Omental fat pad (tissue), 3 donors: ENCODE measurements at regions not wholly inside any gene's neighbourhood (a gene's known extent, or its start where the extent isn't known, plus 50 kb on each side); places are given as distances from the start of the nearest gene placed in this dataset.

Source experiments
- ATAC-seq: fragments of 150-250 bp; one replicate; pipeline ENCODE4 v1.9.1; 2016; ENCODE audit warnings: mild to moderate bottlenecking, moderate library complexity; ENCODE audit not compliant: low FRiP score
- DNase-seq: peaks from one replicate; pipeline ENCODE4 v3.0.0-alpha.2; 2019; ENCODE audit warnings: low spot score
- TF ChIP-seq, protein P1 (sequence below), 3 donors: fragments of 450-650 bp; IDR thresholded peaks; one replicate each; pipeline ENCODE4 v1.5.1; 2016 to 2017; ENCODE audit warnings: antibody characterized with exemption in 3 of 3, mild to moderate bottlenecking in 3 of 3, moderate library complexity in 2 of 3

DNA sequence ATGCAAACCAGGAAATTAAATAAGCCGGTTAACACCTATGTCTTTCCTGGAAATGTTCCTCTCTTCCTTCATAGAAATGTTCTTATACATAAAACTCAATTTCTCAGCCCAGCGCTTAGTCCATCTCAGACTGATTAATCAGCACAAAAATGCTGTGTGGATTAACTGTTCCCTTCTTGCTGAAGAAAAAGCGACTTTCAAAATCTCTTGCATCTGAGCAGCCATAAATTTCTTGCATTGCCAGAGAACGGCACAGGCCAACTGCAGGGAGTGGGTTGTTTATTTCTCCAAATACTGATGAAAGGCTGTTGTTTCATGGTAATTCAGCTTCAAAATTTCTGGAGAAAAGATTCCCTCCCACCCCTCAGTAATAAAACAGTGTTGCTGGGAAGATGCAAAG, 517.6 kb downstream of the BTBD3 start:
- DNase-seq, result no peak
- no peak for ATAC-seq
- TF ChIP-seq, protein P1, sequence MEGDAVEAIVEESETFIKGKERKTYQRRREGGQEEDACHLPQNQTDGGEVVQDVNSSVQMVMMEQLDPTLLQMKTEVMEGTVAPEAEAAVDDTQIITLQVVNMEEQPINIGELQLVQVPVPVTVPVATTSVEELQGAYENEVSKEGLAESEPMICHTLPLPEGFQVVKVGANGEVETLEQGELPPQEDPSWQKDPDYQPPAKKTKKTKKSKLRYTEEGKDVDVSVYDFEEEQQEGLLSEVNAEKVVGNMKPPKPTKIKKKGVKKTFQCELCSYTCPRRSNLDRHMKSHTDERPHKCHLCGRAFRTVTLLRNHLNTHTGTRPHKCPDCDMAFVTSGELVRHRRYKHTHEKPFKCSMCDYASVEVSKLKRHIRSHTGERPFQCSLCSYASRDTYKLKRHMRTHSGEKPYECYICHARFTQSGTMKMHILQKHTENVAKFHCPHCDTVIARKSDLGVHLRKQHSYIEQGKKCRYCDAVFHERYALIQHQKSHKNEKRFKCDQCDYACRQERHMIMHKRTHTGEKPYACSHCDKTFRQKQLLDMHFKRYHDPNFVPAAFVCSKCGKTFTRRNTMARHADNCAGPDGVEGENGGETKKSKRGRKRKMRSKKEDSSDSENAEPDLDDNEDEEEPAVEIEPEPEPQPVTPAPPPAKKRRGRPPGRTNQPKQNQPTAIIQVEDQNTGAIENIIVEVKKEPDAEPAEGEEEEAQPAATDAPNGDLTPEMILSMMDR (IDR thresholded peaks at IDR 0.05), result no peak

DNA sequence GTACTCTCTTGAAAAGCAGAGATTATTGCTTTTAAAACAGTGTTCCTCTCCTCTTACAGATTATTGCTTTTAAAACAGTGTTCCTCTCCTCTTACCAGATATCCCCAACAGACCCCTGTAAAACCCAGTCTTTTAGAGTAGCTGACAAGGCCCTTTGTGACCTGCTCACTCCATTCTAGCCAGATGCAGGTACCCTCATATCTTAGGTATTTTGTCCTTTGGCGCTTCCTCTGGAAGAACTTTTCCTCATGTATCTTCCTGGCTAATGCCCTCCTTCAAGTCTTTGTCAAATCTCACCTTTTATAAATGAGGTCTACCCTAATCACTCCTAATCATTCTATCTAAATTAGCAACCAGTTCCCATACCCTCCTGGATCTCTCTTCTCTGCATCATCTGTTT, 536.0 kb downstream of the BTBD3 start:
- no peak for ATAC-seq
- TF ChIP-seq, protein P1 (IDR thresholded peaks at IDR 0.05), result no peak
- no peak for DNase-seq

DNA sequence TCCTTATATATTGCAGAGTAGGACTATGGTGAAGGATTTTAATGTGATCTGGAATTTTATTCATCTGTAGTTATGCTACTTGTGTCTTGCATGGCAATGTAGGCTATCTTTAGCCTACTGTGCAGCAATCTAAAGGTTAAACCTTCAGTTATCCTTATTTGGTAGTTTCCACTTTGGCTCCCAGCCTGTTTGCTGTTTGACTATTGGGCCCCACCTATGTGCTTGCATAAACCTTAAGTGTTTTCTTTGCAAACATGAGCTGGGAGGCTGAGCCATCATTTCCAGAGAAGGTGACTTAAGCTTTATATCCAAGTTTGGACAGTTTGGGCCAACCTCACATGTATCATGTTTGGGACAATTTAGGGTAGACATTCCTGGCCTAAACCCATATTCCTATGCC, 537.5 kb downstream of the BTBD3 start:
- ATAC-seq (no peak), DNase-seq (no peak)
- TF ChIP-seq, protein P1 (IDR thresholded peaks at IDR 0.05), result no peak

DNA sequence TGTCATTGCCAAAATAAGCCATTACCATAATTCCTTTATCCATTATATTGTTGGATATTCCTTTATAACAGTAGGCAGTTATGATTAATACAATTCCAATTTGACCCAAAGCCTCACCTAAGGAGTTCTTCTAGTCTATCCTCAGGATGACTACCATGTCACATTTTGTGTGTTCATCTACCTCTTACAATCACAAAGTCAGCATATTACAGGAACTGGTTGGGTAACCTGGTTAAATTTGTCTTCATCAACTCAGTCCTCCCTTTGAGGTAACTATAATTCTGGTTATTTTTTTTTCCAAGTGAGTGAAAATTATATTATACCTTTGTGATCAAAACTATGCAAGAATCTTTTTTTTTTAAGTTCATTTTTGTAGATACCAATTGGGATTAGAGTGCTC, 540.5 kb downstream of the BTBD3 start:
- ATAC-seq (no peak), DNase-seq (no peak)
- TF ChIP-seq, protein P1 (IDR thresholded peaks at IDR 0.05), result no peak

DNA sequence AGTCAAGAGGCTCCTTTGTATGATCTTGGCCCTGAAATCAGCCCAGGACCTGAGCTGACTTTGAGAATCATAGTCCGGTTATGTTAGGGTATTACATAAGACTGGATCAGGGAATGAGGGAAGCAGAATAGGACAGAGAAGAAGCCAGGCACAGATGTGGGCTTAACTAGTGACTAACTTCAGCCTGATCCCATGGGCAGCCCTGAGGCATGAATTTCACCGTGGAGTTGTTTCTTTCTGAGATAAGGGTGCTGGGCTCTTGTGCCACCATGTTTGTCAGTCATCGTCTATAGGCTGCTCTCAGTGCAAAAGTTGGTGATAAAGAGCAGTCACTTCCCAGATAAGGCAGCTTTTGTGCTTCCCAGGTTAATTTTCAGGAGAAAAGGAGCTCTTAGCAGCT, 544.7 kb upstream of the SPTLC3 start:
- DNase-seq (no peak), ATAC-seq (no peak)
- TF ChIP-seq, protein P1 (IDR thresholded peaks at IDR 0.05), result no peak

DNA sequence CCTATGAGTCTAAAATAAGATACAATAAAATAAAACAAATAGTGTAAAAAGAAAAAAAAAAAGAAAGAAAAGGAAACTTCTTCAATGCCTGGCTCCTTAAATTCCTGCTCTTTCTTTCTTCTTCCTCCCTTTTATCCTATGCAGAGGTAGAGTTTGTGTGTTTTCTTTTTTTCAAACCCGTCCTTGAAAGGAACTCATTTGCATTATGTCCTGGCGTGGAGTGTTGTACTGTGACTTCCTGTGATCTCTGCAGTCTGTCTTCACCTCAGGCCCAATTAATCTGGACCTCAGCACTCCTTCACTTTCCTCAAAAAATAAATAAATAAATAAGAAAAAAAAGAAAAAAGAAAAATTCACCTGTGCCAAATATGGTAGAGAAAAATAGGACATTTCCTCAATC, 541.9 kb upstream of the SPTLC3 start:
- no peak for ATAC-seq
- no peak for DNase-seq
- TF ChIP-seq, protein P1 (IDR thresholded peaks at IDR 0.05), result no peak

DNA sequence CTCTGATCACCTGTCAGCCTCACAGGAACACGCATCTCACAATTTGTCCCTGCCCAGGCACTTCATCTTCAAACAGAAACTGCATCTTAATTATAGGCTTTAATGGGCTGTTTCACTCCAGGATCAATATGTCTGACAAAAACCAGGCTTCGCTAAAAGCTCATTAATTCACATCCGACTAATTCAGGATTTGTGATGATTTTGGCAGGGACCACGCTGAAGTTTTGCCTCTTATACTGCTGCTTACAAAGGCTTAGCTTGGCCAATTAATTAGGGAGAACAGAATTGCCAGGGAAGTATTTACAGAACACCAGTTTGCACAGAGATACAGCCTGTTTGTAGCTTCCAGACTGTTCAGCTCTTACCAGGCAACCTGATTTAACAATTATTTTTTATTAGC, 541.0 kb upstream of the SPTLC3 start:
- DNase-seq (no peak), ATAC-seq (no peak)
- TF ChIP-seq, protein P1 (IDR thresholded peaks at IDR 0.05), result no peak
